Neural progenitor cell (in vitro differentiated cells): ENCODE measurements at regions not wholly inside any gene's neighbourhood (a gene's known extent, or its start where the extent isn't known, plus 50 kb on each side); places are given as distances from the start of the nearest gene placed in this dataset.

Source experiments
- EZH2 ChIP-seq: fragments of 200-600 bp; sonication (generic); IDR thresholded peaks from 2 replicates; pipeline ENCODE4 v1.6.1; 2017; ENCODE audit warnings: antibody characterized with exemption, mild to moderate bottlenecking, moderate library complexity
- EZH2phosphoT487 ChIP-seq: fragments of 200-600 bp; sonication (generic); IDR thresholded peaks from 2 replicates; pipeline ENCODE4 v1.6.1; 2017; ENCODE audit warnings: antibody characterized with exemption
- TF ChIP-seq, protein P1 (sequence below): fragments of 200-600 bp; sonication (generic); IDR thresholded peaks from 2 replicates; pipeline ENCODE4 v1.5.1; 2017; ENCODE audit warnings: antibody characterized with exemption, mild to moderate bottlenecking

DNA sequence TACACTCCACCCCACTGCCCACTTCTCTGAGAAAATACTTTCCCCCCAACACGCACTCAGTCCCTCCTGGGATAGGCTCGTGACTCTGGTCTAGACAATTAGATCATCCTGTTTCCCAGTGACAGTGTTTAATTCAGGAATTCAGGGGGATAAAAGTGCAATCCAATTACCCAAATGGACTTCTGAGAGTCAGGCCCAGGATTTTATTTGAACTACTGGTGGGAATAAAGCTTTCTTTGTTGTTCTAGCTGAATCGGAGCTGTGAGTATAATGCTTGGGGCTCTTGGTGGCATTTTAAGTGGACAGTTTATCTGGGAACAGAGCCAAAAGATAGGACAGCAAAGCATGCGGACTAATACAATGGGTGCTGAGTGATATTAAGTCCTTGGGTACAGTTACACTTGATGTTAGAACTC, 683.3 kb downstream of the MAT2B start:
- TF ChIP-seq, protein P1, sequence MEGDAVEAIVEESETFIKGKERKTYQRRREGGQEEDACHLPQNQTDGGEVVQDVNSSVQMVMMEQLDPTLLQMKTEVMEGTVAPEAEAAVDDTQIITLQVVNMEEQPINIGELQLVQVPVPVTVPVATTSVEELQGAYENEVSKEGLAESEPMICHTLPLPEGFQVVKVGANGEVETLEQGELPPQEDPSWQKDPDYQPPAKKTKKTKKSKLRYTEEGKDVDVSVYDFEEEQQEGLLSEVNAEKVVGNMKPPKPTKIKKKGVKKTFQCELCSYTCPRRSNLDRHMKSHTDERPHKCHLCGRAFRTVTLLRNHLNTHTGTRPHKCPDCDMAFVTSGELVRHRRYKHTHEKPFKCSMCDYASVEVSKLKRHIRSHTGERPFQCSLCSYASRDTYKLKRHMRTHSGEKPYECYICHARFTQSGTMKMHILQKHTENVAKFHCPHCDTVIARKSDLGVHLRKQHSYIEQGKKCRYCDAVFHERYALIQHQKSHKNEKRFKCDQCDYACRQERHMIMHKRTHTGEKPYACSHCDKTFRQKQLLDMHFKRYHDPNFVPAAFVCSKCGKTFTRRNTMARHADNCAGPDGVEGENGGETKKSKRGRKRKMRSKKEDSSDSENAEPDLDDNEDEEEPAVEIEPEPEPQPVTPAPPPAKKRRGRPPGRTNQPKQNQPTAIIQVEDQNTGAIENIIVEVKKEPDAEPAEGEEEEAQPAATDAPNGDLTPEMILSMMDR = no peak
- no peak for TF ChIP-seq EZH2
- peak; percentile 95 for TF ChIP-seq EZH2phosphoT487
